ENCODE measurements at regions not wholly inside any gene's neighbourhood (a gene's known extent, or its start where the extent isn't known, plus 50 kb on each side); places are given as distances from the start of the nearest gene placed in this dataset.

DNA sequence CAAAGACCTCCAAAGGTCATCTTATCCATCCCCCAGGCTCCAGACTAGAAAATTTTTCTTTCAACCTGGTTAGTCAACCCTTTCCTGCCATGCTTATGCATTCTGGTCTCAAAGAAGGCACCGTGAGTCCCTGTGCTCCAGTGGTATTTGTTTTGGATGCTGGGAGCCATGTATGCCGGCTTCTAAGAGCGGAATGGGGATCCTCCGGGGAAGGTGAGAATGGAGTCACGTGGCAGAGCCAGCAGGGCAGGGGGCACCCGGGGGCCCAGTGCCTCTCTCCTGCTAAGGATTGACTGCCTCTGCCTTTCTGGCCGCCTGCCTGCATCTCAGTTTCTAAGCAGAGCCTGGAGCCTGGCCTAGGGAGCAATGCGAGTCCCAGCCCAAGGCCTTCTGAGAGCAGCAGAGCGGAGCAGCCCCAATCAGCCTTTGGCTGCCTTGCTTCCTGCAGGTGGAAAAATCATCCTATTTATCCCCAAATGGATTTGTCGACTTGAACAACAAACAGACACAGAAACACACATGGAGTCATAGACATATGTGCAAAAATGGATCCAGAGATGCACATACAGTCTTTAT is 141.0 kb downstream of the PJA1 start:
- TF ChIP-seq, protein P1, sequence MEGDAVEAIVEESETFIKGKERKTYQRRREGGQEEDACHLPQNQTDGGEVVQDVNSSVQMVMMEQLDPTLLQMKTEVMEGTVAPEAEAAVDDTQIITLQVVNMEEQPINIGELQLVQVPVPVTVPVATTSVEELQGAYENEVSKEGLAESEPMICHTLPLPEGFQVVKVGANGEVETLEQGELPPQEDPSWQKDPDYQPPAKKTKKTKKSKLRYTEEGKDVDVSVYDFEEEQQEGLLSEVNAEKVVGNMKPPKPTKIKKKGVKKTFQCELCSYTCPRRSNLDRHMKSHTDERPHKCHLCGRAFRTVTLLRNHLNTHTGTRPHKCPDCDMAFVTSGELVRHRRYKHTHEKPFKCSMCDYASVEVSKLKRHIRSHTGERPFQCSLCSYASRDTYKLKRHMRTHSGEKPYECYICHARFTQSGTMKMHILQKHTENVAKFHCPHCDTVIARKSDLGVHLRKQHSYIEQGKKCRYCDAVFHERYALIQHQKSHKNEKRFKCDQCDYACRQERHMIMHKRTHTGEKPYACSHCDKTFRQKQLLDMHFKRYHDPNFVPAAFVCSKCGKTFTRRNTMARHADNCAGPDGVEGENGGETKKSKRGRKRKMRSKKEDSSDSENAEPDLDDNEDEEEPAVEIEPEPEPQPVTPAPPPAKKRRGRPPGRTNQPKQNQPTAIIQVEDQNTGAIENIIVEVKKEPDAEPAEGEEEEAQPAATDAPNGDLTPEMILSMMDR (IDR thresholded peaks at IDR 0.05), result no peak
- no peak for TF ChIP-seq POLR2A (IDR thresholded peaks at IDR 0.05)

Measured in testis (tissue), 2 donors.